A673 (cell line): ENCODE measurements at regions not wholly inside any gene's neighbourhood (a gene's known extent, or its start where the extent isn't known, plus 50 kb on each side); places are given as distances from the start of the nearest gene placed in this dataset.

Experiments
- BruUV-seq: library from RNA; stranded (reverse); fragments of 400-500 nt; replicated peaks from 2 replicates; lab custom pipeline; 2021; lab: Mats Ljungman, UMichigan
- CTCF ChIA-PET: fragments of 300-600 bp; sonication (Branson Sonifier 250); formaldehyde crosslinking; loops from one replicate; lab custom pipeline; 2022; ENCODE audit warnings: antibody characterized with exemption; lab: Charles Lee
- POLR2A ChIA-PET: fragments of 300-600 bp; sonication (Branson Sonifier 250); formaldehyde crosslinking; loops from one replicate; lab custom pipeline; 2022; ENCODE audit warnings: antibody characterized with exemption; ENCODE audit not compliant: low non-redundant PET; lab: Charles Lee
- DNase-seq: peaks from one replicate; pipeline ENCODE4 v3.0.0-alpha.2; 2015; ENCODE audit warnings: low spot score
- H3K27ac ChIP-seq: fragments of 200-600 bp; sonication (generic); 2 replicates; pipeline ENCODE4 v1.5.1; 2016; ENCODE audit warnings: mixed run types, low read depth, mild to moderate bottlenecking, mixed read lengths, antibody characterized with exemption, low read length; ENCODE audit not compliant: poor library complexity, severe bottlenecking
- H3K27me3 ChIP-seq: fragments of 200-600 bp; sonication (generic); replicated peaks from 2 replicates; pipeline ENCODE4 v1.6.1; 2017; ENCODE audit warnings: mixed run types, low read depth, mild to moderate bottlenecking, mixed read lengths, antibody characterized with exemption, low read length; ENCODE audit not compliant: insufficient read depth, poor library complexity
- H3K36me3 ChIP-seq: fragments of 200-600 bp; sonication (generic); 2 replicates; pipeline ENCODE4 v1.6.1; 2016; ENCODE audit warnings: mixed run types, mild to moderate bottlenecking, mixed read lengths, antibody characterized with exemption, low read length; ENCODE audit not compliant: insufficient read depth, poor library complexity, severe bottlenecking
- H3K4me1 ChIP-seq: fragments of 200-600 bp; sonication (generic); 2 replicates; pipeline ENCODE4 v1.6.1; 2017; ENCODE audit warnings: mixed run types, mild to moderate bottlenecking, mixed read lengths, antibody characterized with exemption, low read length; ENCODE audit not compliant: insufficient read depth, poor library complexity, severe bottlenecking
- H3K4me3 ChIP-seq: fragments of 200-600 bp; sonication (generic); 2 replicates; pipeline ENCODE4 v1.5.1; 2016; ENCODE audit warnings: low read depth, mixed run types, mild to moderate bottlenecking, mixed read lengths, low read length; ENCODE audit not compliant: poor library complexity, severe bottlenecking
- H3K9me3 ChIP-seq: fragments of 200-600 bp; sonication (generic); 2 replicates; pipeline ENCODE4 v1.6.1; 2016; ENCODE audit warnings: mixed run types, low read depth, mild to moderate bottlenecking, mixed read lengths, antibody characterized with exemption, low read length; ENCODE audit not compliant: poor library complexity, severe bottlenecking
- EZH2 ChIP-seq: fragments of 200-600 bp; sonication (generic); IDR thresholded peaks from 2 replicates; pipeline ENCODE4 v1.6.1; 2017; ENCODE audit warnings: borderline replicate concordance, low read depth, mild to moderate bottlenecking, mixed read lengths, antibody characterized with exemption, low read length; ENCODE audit not compliant: poor library complexity, severe bottlenecking
- intact Hi-C: fragments of 100-400 bp; cut with micrococcal nuclease; formaldehyde crosslinking; loops from one replicate; pipeline ENCODE4 v1.10.0; 2022; ENCODE audit not compliant: unreplicated experiment
- TF ChIP-seq, protein P1 (sequence below): fragments of 300-800, 200-600 bp; sonication (generic); conservative IDR thresholded peaks from 2 replicates; pipeline ENCODE4 v1.5.1; 2017; ENCODE audit warnings: low read depth, mild to moderate bottlenecking, antibody characterized with exemption, low read length, moderate library complexity, mixed read lengths

DNA sequence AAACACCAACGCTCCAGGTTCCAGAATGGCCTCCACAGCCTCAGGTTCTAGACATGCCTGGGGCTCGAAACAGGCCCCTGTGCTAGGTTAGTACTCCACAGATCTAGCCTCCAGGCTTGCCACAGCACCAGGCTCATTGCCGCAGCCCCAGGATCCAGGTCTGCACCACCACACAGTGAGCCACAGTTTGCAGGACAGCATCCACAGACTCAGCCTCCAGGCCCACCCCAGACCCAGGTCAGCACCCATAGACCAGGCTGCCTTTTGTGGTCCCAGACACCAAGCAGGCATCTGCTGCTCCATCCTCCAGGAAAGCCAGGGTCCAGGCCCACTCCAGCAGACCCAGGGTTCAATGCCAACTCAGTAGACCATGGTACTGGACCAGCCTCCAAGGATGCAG, 132.3 kb upstream of the VSTM2A start:
- Histone ChIP-seq H3K9me3 (peaks cover 57% of the 10 kb centered on the region), H3K36me3 (no peaks in the 10 kb centered on the region), H3K4me1 (no peaks in the 10 kb centered on the region), H3K4me3 (no peak overlapping the region), H3K27ac (no peak overlapping the region), H3K27me3 (no peaks in the 10 kb centered on the region)
- ChIA-PET CTCF (no interaction called here), POLR2A (no interaction called here)
- BruUV-seq, result no TSS peak
- TF ChIP-seq, protein P1, sequence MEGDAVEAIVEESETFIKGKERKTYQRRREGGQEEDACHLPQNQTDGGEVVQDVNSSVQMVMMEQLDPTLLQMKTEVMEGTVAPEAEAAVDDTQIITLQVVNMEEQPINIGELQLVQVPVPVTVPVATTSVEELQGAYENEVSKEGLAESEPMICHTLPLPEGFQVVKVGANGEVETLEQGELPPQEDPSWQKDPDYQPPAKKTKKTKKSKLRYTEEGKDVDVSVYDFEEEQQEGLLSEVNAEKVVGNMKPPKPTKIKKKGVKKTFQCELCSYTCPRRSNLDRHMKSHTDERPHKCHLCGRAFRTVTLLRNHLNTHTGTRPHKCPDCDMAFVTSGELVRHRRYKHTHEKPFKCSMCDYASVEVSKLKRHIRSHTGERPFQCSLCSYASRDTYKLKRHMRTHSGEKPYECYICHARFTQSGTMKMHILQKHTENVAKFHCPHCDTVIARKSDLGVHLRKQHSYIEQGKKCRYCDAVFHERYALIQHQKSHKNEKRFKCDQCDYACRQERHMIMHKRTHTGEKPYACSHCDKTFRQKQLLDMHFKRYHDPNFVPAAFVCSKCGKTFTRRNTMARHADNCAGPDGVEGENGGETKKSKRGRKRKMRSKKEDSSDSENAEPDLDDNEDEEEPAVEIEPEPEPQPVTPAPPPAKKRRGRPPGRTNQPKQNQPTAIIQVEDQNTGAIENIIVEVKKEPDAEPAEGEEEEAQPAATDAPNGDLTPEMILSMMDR, result no peak
- TF ChIP-seq EZH2, result no peak
- no peak for DNase-seq
- intact Hi-C loops, result no loop called here

DNA sequence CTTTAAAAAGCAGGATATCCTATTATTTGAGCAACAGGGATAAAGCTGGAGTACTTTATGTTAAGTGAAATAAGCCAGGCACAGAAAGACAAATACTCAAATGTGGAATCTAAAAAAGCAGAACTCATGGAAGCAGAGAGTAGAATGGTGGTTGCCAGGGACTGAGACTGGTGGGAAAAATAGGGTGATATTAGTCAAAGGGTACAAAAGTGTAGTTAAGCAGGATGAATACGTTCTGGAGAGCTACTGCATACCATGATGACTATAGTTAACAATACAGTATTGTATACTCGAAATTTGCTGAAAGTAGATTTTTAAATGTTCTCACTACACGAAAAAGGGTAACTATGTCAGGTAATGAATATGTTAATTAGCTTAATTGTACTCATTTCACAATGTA, 125.5 kb upstream of the VSTM2A start:
- DNase-seq, result no peak
- ChIA-PET CTCF (no interaction called here), POLR2A (no interaction called here)
- no TSS peak for BruUV-seq
- intact Hi-C loops, result no loop called here
- no peak for TF ChIP-seq EZH2
- TF ChIP-seq, protein P1, result no peak
- Histone ChIP-seq H3K9me3 (peaks cover 37% of the 10 kb centered on the region), H3K27ac (no peak overlapping the region), H3K4me1 (no peaks in the 10 kb centered on the region), H3K27me3 (no peaks in the 10 kb centered on the region), H3K36me3 (no peaks in the 10 kb centered on the region), H3K4me3 (no peak overlapping the region)

DNA sequence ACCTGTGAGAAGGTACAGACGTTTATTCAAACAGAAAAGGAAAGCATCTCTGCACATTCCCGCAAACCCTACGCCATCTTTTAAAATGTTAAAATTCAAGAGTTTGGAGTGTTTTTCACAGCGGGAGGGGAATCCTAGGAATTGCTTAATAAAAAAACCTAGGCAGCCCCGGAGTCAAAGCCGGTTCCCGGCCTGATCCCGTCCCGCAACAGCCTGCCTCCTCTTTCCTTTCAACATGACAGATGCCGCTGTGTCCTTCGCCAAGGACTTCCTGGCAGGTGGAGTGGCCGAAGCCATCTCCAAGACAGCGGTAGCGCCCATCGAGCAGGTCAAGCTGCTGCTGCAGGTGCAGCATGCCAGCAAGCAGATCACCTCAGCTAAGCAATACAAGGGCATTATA, 123.0 kb upstream of the VSTM2A start:
- POLR2A ChIA-PET, result no interaction called here
- H3K27me3 ChIP-seq, result no peaks in the 10 kb centered on the region
- no peaks in the 10 kb centered on the region for H3K4me1 ChIP-seq
- H3K4me3 ChIP-seq, result no peak overlapping the region
- DNase-seq, result no peak
- TF ChIP-seq, protein P1, result no peak
- no peak for TF ChIP-seq EZH2
- intact Hi-C loops, result no loop called here
- no TSS peak for BruUV-seq
- H3K36me3 ChIP-seq, result no peaks in the 10 kb centered on the region
- CTCF ChIA-PET, result no interaction called here
- no peak overlapping the region for H3K27ac ChIP-seq
- peaks cover 43% of the 10 kb centered on the region for H3K9me3 ChIP-seq
